OCI-LY3 (cell line): ENCODE measurements at regions not wholly inside any gene's neighbourhood (a gene's known extent, or its start where the extent isn't known, plus 50 kb on each side); places are given as distances from the start of the nearest gene placed in this dataset.

ENCODE experiments used
- H2AFZ ChIP-seq: fragments of 200-600, 300-600 bp; shearing (Covaris generic); 2 replicates; pipeline ENCODE4 v1.6.0; 2014; ENCODE audit warnings: antibody characterized with exemption, low read depth, low read length
- H3K27ac ChIP-seq: fragments of 200-600, 300-600 bp; sonication (generic); 2 replicates; pipeline ENCODE4 v1.5.1; 2014; ENCODE audit warnings: mild to moderate bottlenecking, low read length, moderate library complexity, mixed read lengths
- H3K27me3 ChIP-seq: fragments of 200-600, 300-600 bp; sonication (generic); 2 replicates; pipeline ENCODE4 v1.6.1; 2014; ENCODE audit warnings: low read depth, low read length, mixed read lengths
- H3K36me3 ChIP-seq: fragments of 200-600, 300-600 bp; sonication (generic); replicated peaks from 2 replicates; pipeline ENCODE3; 2014; ENCODE audit warnings: low read depth, low read length, mixed read lengths
- H3K4me1 ChIP-seq: fragments of 300-600, 200-600 bp; sonication (generic); 2 replicates; pipeline ENCODE4 v1.6.1; 2014; ENCODE audit warnings: low read length, mixed read lengths
- H3K4me2 ChIP-seq: fragments of 200-600, 300-600 bp; sonication (generic); 2 replicates; pipeline ENCODE4 v1.6.1; 2014; ENCODE audit warnings: low read length, mixed read lengths
- H3K4me3 ChIP-seq: fragments of 300-600, 200-600 bp; sonication (generic); 2 replicates; pipeline ENCODE4 v1.5.1; 2014; ENCODE audit warnings: antibody characterized with exemption, mild to moderate bottlenecking, low read length, moderate library complexity
- H3K79me2 ChIP-seq: fragments of 300-600, 200-600 bp; shearing (Covaris generic); 2 replicates; pipeline ENCODE4 v1.6.1; 2014; ENCODE audit warnings: mild to moderate bottlenecking, low read length, mixed read lengths
- H3K9ac ChIP-seq: fragments of 300-600, 200-600 bp; shearing (Covaris generic); 2 replicates; pipeline ENCODE4 v1.6.0; 2014; ENCODE audit warnings: mild to moderate bottlenecking, low read length, moderate library complexity
- H3K9me3 ChIP-seq: fragments of 200-600, 300-600 bp; shearing (Covaris generic); 2 replicates; pipeline ENCODE4 v1.6.1; 2014; ENCODE audit warnings: low read length, mixed read lengths; ENCODE audit not compliant: insufficient read depth
- H4K20me1 ChIP-seq: fragments of 200-600, 300-600 bp; sonication (generic); 2 replicates; pipeline ENCODE4 v1.6.1; 2016; ENCODE audit warnings: low read length, mixed read lengths; ENCODE audit not compliant: insufficient read depth
- EZH2phosphoT487 ChIP-seq: fragments of 200-600 bp; shearing (Covaris generic); IDR thresholded peaks from 2 replicates; pipeline ENCODE4 v1.6.1; 2018; ENCODE audit warnings: antibody characterized with exemption, mixed run types, low read depth
- TF ChIP-seq, protein P1 (sequence below): fragments of 200-600, 300-600 bp; sonication (generic); IDR thresholded peaks from 2 replicates; pipeline ENCODE4 v1.5.1; 2014; ENCODE audit warnings: antibody characterized with exemption, low read length, low read depth

- H3K9me3 ChIP-seq: no peaks in the 10 kb centered on the region
- H3K4me1 ChIP-seq: peaks cover 40% of the 10 kb centered on the region
- H4K20me1 ChIP-seq: no peaks in the 10 kb centered on the region
- no peaks in the 10 kb centered on the region for H3K27me3 ChIP-seq
- H3K36me3 ChIP-seq: no peaks in the 10 kb centered on the region
- TF ChIP-seq EZH2phosphoT487: no peak
- TF ChIP-seq, protein P1, sequence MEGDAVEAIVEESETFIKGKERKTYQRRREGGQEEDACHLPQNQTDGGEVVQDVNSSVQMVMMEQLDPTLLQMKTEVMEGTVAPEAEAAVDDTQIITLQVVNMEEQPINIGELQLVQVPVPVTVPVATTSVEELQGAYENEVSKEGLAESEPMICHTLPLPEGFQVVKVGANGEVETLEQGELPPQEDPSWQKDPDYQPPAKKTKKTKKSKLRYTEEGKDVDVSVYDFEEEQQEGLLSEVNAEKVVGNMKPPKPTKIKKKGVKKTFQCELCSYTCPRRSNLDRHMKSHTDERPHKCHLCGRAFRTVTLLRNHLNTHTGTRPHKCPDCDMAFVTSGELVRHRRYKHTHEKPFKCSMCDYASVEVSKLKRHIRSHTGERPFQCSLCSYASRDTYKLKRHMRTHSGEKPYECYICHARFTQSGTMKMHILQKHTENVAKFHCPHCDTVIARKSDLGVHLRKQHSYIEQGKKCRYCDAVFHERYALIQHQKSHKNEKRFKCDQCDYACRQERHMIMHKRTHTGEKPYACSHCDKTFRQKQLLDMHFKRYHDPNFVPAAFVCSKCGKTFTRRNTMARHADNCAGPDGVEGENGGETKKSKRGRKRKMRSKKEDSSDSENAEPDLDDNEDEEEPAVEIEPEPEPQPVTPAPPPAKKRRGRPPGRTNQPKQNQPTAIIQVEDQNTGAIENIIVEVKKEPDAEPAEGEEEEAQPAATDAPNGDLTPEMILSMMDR: no peak
- no peaks in the 10 kb centered on the region for H3K79me2 ChIP-seq
- H3K9ac ChIP-seq: no peak overlapping the region
- no peak overlapping the region for H3K4me3 ChIP-seq
- H3K4me2 ChIP-seq: peak overlapping the region; percentile 37
- no peak overlapping the region for H3K27ac ChIP-seq
- 0 out of 2 replicates have a peak overlapping the region, but pooled peaks have one; percentile 4 for H2AFZ ChIP-seq
Observed at GRCh38 chr11:21625982-21626381, 566.9 kb upstream of the ANO5 start.

DNA sequence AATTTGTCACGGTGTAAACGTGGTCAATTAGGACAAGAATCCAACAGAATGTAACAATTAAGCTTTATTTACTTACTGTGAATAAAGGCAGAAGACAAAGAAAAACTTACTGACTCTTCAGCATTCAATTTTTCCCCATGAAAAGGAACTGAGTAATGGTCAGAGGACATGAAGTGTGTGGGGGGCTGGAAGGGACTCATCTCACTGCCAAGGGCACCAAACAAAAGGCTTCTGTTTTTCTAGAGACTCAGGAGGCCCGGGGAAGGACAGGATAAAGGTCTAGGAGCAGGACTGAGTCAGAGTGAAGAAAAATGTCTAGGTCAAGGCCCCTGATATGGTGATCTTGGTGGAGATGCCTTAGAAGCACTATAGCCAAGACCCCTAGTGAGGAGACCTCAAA lies 564.2 kb upstream of the ANO5 start:
- no peak overlapping the region for H2AFZ ChIP-seq

GRCh38 chr11:21630934-21631478 lies 561.9 kb upstream of the ANO5 start:
- peak overlapping the region; percentile 22; the same call in 1 of the 2 replicates for H3K9ac ChIP-seq
- H3K4me2 ChIP-seq: peak overlapping the region; percentile 53
- no peak overlapping the region for H2AFZ ChIP-seq
- no peaks in the 10 kb centered on the region for H3K79me2 ChIP-seq
- peak overlapping the region; percentile 10; the same call in 1 of the 2 replicates for H3K4me3 ChIP-seq
- no peaks in the 10 kb centered on the region for H3K27me3 ChIP-seq
- no peaks in the 10 kb centered on the region for H4K20me1 ChIP-seq
- H3K27ac ChIP-seq: peak overlapping the region; percentile 56
- H3K9me3 ChIP-seq: no peaks in the 10 kb centered on the region
- TF ChIP-seq EZH2phosphoT487: no peak
- TF ChIP-seq, protein P1: no peak
- peaks cover 58% of the 10 kb centered on the region for H3K4me1 ChIP-seq
- no peaks in the 10 kb centered on the region for H3K36me3 ChIP-seq

More for the DNA sequence above, 564.2 kb upstream of the ANO5 start:
- no peaks in the 10 kb centered on the region for H4K20me1 ChIP-seq
- no peak overlapping the region for H3K9ac ChIP-seq
- H3K4me3 ChIP-seq: no peak overlapping the region
- TF ChIP-seq, protein P1: no peak
- TF ChIP-seq EZH2phosphoT487: no peak
- H3K79me2 ChIP-seq: no peaks in the 10 kb centered on the region
- no peaks in the 10 kb centered on the region for H3K27me3 ChIP-seq
- 0 out of 2 replicates have a peak overlapping the region, but pooled peaks have one; percentile 31 for H3K4me2 ChIP-seq
- no peaks in the 10 kb centered on the region for H3K9me3 ChIP-seq
- H3K4me1 ChIP-seq: peaks cover 50% of the 10 kb centered on the region
- no peak overlapping the region; the same call in 1 of the 2 replicates for H3K27ac ChIP-seq
- no peaks in the 10 kb centered on the region for H3K36me3 ChIP-seq

DNA sequence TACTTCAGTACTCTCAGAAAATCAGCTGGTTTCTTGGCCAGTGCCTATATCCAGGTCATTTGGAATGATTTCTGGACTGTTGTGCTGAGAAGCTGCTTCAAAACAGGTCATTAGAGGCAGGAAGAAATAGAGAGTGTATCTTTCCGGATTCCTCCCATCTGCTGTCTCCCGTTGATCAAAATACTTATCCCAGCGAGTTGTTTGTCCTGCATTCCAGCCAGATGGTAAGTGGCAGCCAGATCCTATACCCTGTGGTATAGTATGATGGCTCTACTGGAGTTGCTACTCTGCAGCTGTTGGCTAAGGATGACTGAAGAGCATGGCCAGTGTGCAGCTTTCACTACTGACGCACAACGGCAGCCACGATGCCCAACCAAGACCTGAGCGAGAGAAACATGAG lies 560.9 kb upstream of the ANO5 start:
- H3K9me3 ChIP-seq: no peaks in the 10 kb centered on the region
- no peak for TF ChIP-seq EZH2phosphoT487
- TF ChIP-seq, protein P1: no peak
- H3K4me3 ChIP-seq: no peak overlapping the region
- H3K9ac ChIP-seq: no peak overlapping the region
- no peaks in the 10 kb centered on the region for H3K27me3 ChIP-seq
- H3K4me2 ChIP-seq: no peak overlapping the region
- H3K79me2 ChIP-seq: no peaks in the 10 kb centered on the region
- H3K4me1 ChIP-seq: peaks cover 63% of the 10 kb centered on the region
- H3K36me3 ChIP-seq: no peaks in the 10 kb centered on the region
- H3K27ac ChIP-seq: no peak overlapping the region
- no peaks in the 10 kb centered on the region for H4K20me1 ChIP-seq
- H2AFZ ChIP-seq: no peak overlapping the region
